ENCODE measurements at regions not wholly inside any gene's neighbourhood (a gene's known extent, or its start where the extent isn't known, plus 50 kb on each side); places are given as distances from the start of the nearest gene placed in this dataset.

GRCh38 chr5:4735261-4735660 lies 404.9 kb upstream of the ADAMTS16 start:
- no peak for TF ChIP-seq CTCF (IDR thresholded peaks at IDR 0.05)
- no peak for TF ChIP-seq EP300 (IDR thresholded peaks at IDR 0.05)
- no peak for TF ChIP-seq POLR2A (IDR thresholded peaks at IDR 0.05)
- TF ChIP-seq POLR2AphosphoS5 (IDR thresholded peaks at IDR 0.05) = no peak
